AG04449 (cell line): ENCODE measurements at regions not wholly inside any gene's neighbourhood (a gene's known extent, or its start where the extent isn't known, plus 50 kb on each side); places are given as distances from the start of the nearest gene placed in this dataset.

Experiments
- CTCF ChIA-PET: fragments of 350-600 bp; formaldehyde crosslinking; extraction: SDS; loops from one replicate; lab custom pipeline; 2021; ENCODE audit warnings: antibody characterized with exemption; lab: Yijun Ruan, JAX
- POLR2A ChIA-PET: fragments of 400-600, 350-600 bp; formaldehyde crosslinking; extraction: SDS; loops from one replicate; lab custom pipeline; 2020; ENCODE audit warnings: antibody characterized with exemption, inconsistent platforms; lab: Yijun Ruan, JAX
- DNase-seq: peaks from one replicate; pipeline ENCODE4 v3.0.0-alpha.2; 2010; ENCODE audit warnings: low read depth, low spot score
- H3K4me3 ChIP-seq: 2 replicates; pipeline ENCODE4 v1.5.1; 2011; ENCODE audit warnings: low read depth, mild to moderate bottlenecking, control low read depth, low read length
- TF ChIP-seq, protein P1 (sequence below): IDR thresholded peaks from one replicate; pipeline ENCODE4 v1.5.1; 2011; ENCODE audit warnings: mild to moderate bottlenecking, moderate library complexity, low read length, control low read depth, inconsistent platforms; ENCODE audit not compliant: insufficient read depth; ENCODE audit errors: missing control alignments

DNA sequence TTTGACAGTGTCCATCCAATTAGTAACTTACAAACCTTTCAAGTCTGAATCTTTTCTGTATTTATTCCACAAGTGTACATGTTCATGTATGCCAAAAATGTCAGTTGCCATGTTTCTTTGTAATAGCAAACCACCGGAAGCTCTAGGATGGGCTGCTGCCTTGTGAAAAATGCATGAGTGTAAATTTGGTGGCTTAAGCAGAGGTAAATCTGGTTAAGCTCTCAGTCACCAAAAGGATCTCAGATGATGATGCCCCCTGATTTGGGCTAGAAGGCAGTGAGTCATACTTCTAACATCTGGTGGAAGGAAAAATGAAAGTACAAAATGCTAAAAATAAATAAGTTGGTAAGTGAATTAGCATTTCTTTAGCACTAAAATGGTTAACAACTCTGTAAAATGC, 567.5 kb downstream of the ELAVL2 start:
- no peak overlapping the region for H3K4me3 ChIP-seq
- POLR2A ChIA-PET: no interaction called here
- CTCF ChIA-PET: no interaction called here
- TF ChIP-seq, protein P1, sequence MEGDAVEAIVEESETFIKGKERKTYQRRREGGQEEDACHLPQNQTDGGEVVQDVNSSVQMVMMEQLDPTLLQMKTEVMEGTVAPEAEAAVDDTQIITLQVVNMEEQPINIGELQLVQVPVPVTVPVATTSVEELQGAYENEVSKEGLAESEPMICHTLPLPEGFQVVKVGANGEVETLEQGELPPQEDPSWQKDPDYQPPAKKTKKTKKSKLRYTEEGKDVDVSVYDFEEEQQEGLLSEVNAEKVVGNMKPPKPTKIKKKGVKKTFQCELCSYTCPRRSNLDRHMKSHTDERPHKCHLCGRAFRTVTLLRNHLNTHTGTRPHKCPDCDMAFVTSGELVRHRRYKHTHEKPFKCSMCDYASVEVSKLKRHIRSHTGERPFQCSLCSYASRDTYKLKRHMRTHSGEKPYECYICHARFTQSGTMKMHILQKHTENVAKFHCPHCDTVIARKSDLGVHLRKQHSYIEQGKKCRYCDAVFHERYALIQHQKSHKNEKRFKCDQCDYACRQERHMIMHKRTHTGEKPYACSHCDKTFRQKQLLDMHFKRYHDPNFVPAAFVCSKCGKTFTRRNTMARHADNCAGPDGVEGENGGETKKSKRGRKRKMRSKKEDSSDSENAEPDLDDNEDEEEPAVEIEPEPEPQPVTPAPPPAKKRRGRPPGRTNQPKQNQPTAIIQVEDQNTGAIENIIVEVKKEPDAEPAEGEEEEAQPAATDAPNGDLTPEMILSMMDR: no peak
- DNase-seq: no peak

DNA sequence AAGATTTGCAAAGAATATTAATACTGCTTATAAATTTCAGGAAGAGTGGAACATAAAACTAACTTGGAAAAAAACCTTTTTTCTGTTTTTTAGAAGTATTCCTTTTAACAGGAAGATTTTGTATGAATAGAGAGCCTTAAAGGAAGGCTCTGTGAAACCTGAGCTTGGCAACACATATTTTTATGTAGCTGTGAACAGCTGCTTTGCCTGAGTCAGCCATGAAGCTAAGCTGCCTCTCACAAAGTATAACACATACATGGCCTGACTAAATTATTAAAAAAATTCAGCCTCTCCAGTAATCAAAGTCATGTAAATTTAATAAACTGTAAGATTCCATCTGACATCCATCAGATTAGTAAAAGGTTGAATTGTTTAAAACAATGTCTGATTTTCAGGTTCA, 547.5 kb downstream of the ELAVL2 start:
- DNase-seq: no peak
- ChIA-PET CTCF (no interaction called here), POLR2A (no interaction called here)
- TF ChIP-seq, protein P1: no peak
- H3K4me3 ChIP-seq: no peak overlapping the region

DNA sequence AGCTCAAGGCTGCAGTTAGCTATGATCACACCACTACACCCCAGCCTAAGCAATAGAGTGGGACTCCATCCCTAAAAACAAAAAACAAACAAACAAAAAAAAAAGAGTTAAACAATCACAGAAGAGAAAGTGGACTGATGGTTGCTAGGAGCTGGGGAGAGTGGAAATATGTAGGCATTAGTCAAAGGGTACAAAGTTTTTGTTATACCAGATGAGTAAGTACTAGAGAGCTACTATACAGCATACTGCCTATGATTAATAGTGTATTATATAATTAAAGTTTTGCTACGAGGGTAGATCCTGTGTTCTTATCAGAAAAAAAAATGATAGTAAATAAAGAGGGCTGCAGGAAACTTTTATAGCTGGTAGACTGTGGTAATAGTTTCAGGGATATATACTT, 538.6 kb downstream of the ELAVL2 start:
- TF ChIP-seq, protein P1: no peak
- H3K4me3 ChIP-seq: no peak overlapping the region
- POLR2A ChIA-PET: no interaction called here
- no peak for DNase-seq
- CTCF ChIA-PET: no interaction called here

DNA sequence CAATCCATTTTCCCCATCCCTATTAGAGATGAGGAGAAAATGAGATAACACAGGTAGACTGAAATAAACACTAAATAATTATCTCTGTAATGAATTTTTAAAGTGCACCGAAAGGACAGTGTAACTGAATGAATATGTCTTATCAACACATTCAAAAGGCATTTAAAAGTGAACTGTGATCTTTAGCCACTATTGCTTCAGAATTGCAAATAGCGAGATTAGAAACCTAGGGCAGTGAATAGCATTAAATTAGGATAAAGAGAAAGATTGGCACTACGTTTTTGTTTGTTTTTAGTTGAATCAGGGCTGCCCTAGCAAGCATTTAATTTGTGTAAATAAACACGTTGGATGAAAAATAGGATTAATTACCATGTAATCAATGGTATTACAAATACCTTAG, 537.5 kb downstream of the ELAVL2 start:
- DNase-seq: no peak
- POLR2A ChIA-PET: no interaction called here
- CTCF ChIA-PET: no interaction called here
- no peak overlapping the region for H3K4me3 ChIP-seq
- TF ChIP-seq, protein P1: no peak

DNA sequence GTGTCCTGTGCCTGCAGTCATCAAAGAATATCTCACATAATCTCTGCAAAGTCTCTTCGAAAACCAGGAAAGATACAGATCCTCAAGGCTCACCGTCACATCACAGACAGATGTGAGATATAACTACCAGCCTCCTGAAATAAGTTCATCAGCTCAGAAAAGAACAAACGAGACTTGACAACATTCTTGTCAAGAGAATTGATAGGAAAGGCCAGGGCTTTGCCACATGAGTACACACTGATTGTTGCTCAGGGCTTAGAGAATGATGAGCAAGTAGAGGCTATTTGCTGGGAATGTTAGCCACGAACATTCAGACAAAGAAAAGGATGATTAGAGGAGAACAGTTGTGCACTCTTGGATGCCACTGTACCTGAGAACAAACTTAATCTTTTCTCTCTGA, 535.1 kb downstream of the ELAVL2 start:
- DNase-seq: no peak
- H3K4me3 ChIP-seq: no peak overlapping the region
- CTCF ChIA-PET: interaction anchor here (0.6 kb wide), 1 partner anchor 21 kb away, joined by 3 read pairs; no protein-coding TSS in a partner anchor
- POLR2A ChIA-PET: no interaction called here
- TF ChIP-seq, protein P1: no peak

DNA sequence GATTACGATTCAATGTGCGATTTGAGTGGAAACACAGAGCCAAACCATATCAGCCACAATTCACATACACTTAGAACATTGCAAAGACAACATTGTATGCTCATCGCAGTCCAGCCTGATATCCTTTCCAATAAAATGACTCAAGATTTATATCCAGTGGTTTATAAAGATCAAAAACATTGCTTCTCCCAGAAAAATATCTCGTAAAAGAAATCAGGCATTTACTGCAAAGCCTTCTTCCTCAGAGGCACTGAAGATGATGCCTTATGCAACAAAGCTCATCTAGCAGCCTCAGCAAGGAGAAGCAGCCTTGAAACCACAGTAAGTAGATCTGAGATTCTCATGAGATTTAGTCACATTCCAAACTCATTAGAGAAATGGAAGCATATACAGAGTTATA, 523.8 kb downstream of the ELAVL2 start:
- ChIA-PET POLR2A (no interaction called here), CTCF (no interaction called here)
- no peak overlapping the region for H3K4me3 ChIP-seq
- no peak for DNase-seq
- TF ChIP-seq, protein P1: no peak

DNA sequence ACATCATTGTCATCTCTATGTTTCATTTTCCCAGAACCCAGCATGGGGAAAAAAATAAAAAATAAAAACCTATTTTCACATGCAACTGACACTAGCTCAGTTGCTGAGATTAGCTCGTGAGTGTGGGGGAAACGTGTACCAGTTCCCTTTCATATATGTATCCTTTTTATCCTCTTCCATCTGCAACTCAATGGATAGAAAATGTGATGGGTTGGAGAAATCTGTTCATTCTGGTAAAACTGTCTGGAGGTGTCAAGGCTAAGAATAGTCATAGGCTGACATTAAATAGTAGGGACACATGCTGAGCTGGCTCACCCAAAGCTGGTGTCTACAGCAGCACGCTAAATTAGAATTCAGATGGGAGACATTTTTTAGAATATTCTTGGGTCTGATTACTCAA, 519.3 kb downstream of the ELAVL2 start:
- POLR2A ChIA-PET: no interaction called here
- CTCF ChIA-PET: no interaction called here
- no peak overlapping the region for H3K4me3 ChIP-seq
- DNase-seq: no peak
- TF ChIP-seq, protein P1: no peak
